SU-DHL-6 (cell line): ENCODE measurements at regions not wholly inside any gene's neighbourhood (a gene's known extent, or its start where the extent isn't known, plus 50 kb on each side); places are given as distances from the start of the nearest gene placed in this dataset.
"Not testable (repeated sequence)": the region's sequence is repeated elsewhere in the genome, so short reads cannot be mapped to it uniquely, and the experiment has no call there.

Source experiments
- H2AFZ ChIP-seq: fragments of 200-600 bp; sonication (generic); 2 replicates; pipeline ENCODE4 v1.6.1; 2014; ENCODE audit warnings: low read depth, mild to moderate bottlenecking, moderate library complexity, mixed read lengths, antibody characterized with exemption, low read length; ENCODE audit not compliant: severe bottlenecking
- H3F3A ChIP-seq: fragments of 200-600 bp; shearing (Covaris generic); 2 replicates; pipeline ENCODE4 v1.6.0; 2016; ENCODE audit warnings: antibody characterized with exemption, mild to moderate bottlenecking; ENCODE audit not compliant: insufficient read depth
- H3K27ac ChIP-seq: fragments of 200-600 bp; sonication (generic); 2 replicates; pipeline ENCODE4 v1.5.1; 2016; ENCODE audit warnings: low read depth, mild to moderate bottlenecking, low read length, moderate library complexity, mixed read lengths
- H3K27me3 ChIP-seq: fragments of 200-600 bp; sonication (generic), shearing (Covaris generic); 2 replicates; pipeline ENCODE4 v1.6.0; 2014; ENCODE audit warnings: mild to moderate bottlenecking, low read length
- H3K36me3 ChIP-seq: fragments of 200-600 bp; sonication (generic); 2 replicates; pipeline ENCODE4 v1.6.1; 2014; ENCODE audit warnings: mild to moderate bottlenecking, low read length, mixed read lengths
- H3K4me2 ChIP-seq: fragments of 300-600, 200-600 bp; shearing (Covaris generic), sonication (generic); 2 replicates; pipeline ENCODE4 v1.6.0; 2014; ENCODE audit warnings: low read length, low read depth, mild to moderate bottlenecking; ENCODE audit not compliant: poor library complexity, severe bottlenecking
- H3K4me3 ChIP-seq: fragments of 200-600 bp; sonication (generic); 2 replicates; pipeline ENCODE4 v1.5.1; 2014; ENCODE audit warnings: antibody characterized with exemption, low read length, mild to moderate bottlenecking, mixed read lengths; ENCODE audit not compliant: insufficient read depth, poor library complexity, severe bottlenecking
- H3K79me2 ChIP-seq: fragments of 200-600 bp; sonication (generic); 2 replicates; pipeline ENCODE4 v1.6.1; 2014; ENCODE audit warnings: mild to moderate bottlenecking, low read length, moderate library complexity; ENCODE audit not compliant: insufficient read depth
- H3K9ac ChIP-seq: fragments of 200-600 bp; sonication (generic); 2 replicates; pipeline ENCODE4 v1.7.0; 2014; ENCODE audit warnings: mild to moderate bottlenecking, low read length
- H3K9me2 ChIP-seq: fragments of 200-600 bp; sonication (generic); replicated peaks from 2 replicates; pipeline ENCODE4 v1.6.1; 2014; ENCODE audit warnings: low read length; ENCODE audit not compliant: insufficient read depth
- H3K9me3 ChIP-seq: fragments of 200-600 bp; sonication (generic); 2 replicates; pipeline ENCODE4 v1.6.1; 2014; ENCODE audit warnings: low read length, mixed read lengths; ENCODE audit not compliant: insufficient read depth
- H4K20me1 ChIP-seq: fragments of 200-600 bp; sonication (generic); 2 replicates; pipeline ENCODE4 v1.6.1; 2014; ENCODE audit warnings: low read depth, mild to moderate bottlenecking, antibody characterized with exemption, low read length, moderate library complexity, mixed read lengths
- CTCF ChIP-seq: fragments of 200-600 bp; sonication (generic); IDR thresholded peaks from one replicate; pipeline ENCODE4 v1.5.1; 2017; ENCODE audit warnings: antibody characterized with exemption, mild to moderate bottlenecking, low read length, moderate library complexity; ENCODE audit not compliant: insufficient read depth, poor library complexity, severe bottlenecking
- EZH2phosphoT487 ChIP-seq: fragments of 200-600 bp; sonication (generic), shearing (Covaris generic); conservative IDR thresholded peaks from 2 replicates; pipeline ENCODE4 v1.6.1; 2018; ENCODE audit warnings: mild to moderate bottlenecking, antibody characterized with exemption, low read length, moderate library complexity, mixed read lengths

- Histone ChIP-seq H4K20me1 (no peaks in the 10 kb centered on the region), H2AFZ (no peak overlapping the region), H3K36me3 (no peaks in the 10 kb centered on the region), H3K9ac (no peak overlapping the region), H3K27ac (no peak overlapping the region), H3K27me3 (no peaks in the 10 kb centered on the region), H3K4me3 (no peak overlapping the region), H3F3A (no peaks in the 10 kb centered on the region), H3K4me2 (no peak overlapping the region), H3K9me3 (no peaks in the 10 kb centered on the region), H3K9me2 (no peaks in the 10 kb centered on the region), H3K79me2 (no peaks in the 10 kb centered on the region)
- TF ChIP-seq EZH2phosphoT487 (no peak), CTCF (no peak)
Measured at GRCh38 chr6:57974653-57975052, 657.2 kb downstream of the PRIM2 start.

GRCh38 chr6:57975127-57975526 lies 657.7 kb downstream of the PRIM2 start:
- not testable (repeated sequence) for H4K20me1 ChIP-seq, H3K4me2 ChIP-seq, H3K9ac ChIP-seq, H3K9me3 ChIP-seq, H3K27me3 ChIP-seq, H3K79me2 ChIP-seq, H2AFZ ChIP-seq, H3K36me3 ChIP-seq, H3F3A ChIP-seq, H3K27ac ChIP-seq, H3K4me3 ChIP-seq, H3K9me2 ChIP-seq

GRCh38 chr6:57976371-57976770 lies 658.9 kb downstream of the PRIM2 start:
- not testable (repeated sequence) for H3K27me3 ChIP-seq, H3K27ac ChIP-seq, H3K4me3 ChIP-seq, H3K36me3 ChIP-seq, H3K4me2 ChIP-seq, H3K9me2 ChIP-seq, H3K9me3 ChIP-seq, H4K20me1 ChIP-seq, H3F3A ChIP-seq, H3K79me2 ChIP-seq, H3K9ac ChIP-seq, H2AFZ ChIP-seq

GRCh38 chr6:57983603-57984002 lies 666.2 kb downstream of the PRIM2 start:
- H3K9ac ChIP-seq, H3K9me3 ChIP-seq, H3K79me2 ChIP-seq, H3K27ac ChIP-seq, H3K4me3 ChIP-seq, H3K36me3 ChIP-seq, H3F3A ChIP-seq, H2AFZ ChIP-seq, H3K4me2 ChIP-seq, H4K20me1 ChIP-seq, H3K9me2 ChIP-seq, H3K27me3 ChIP-seq: not testable (repeated sequence)

- H4K20me1 ChIP-seq, H3K79me2 ChIP-seq, H3K9ac ChIP-seq, H3K27me3 ChIP-seq, H3K4me3 ChIP-seq, H3K27ac ChIP-seq, H3K9me2 ChIP-seq, H3F3A ChIP-seq, H3K4me2 ChIP-seq, H2AFZ ChIP-seq, H3K36me3 ChIP-seq, H3K9me3 ChIP-seq: not testable (repeated sequence)
Measured at GRCh38 chr6:57984575-57984974, 667.1 kb downstream of the PRIM2 start.

- H4K20me1 ChIP-seq, H3K79me2 ChIP-seq, H3F3A ChIP-seq, H3K27me3 ChIP-seq, H2AFZ ChIP-seq, H3K36me3 ChIP-seq, H3K9ac ChIP-seq, H3K9me3 ChIP-seq, H3K4me2 ChIP-seq, H3K4me3 ChIP-seq, H3K27ac ChIP-seq, H3K9me2 ChIP-seq: not testable (repeated sequence)
Measured at GRCh38 chr6:57985734-57986133, 668.3 kb downstream of the PRIM2 start.

- H3K27me3 ChIP-seq, H3K79me2 ChIP-seq, H3K36me3 ChIP-seq, H3K27ac ChIP-seq, H3K4me3 ChIP-seq, H4K20me1 ChIP-seq, H3F3A ChIP-seq, H3K9me3 ChIP-seq, H3K9me2 ChIP-seq, H3K9ac ChIP-seq, H3K4me2 ChIP-seq: not testable (repeated sequence)
- peak overlapping the region; percentile 1 for H2AFZ ChIP-seq
Measured at GRCh38 chr6:57986584-57986983, 669.2 kb downstream of the PRIM2 start.
